Renal cortical epithelial cell (primary cell): ENCODE measurements at regions not wholly inside any gene's neighbourhood (a gene's known extent, or its start where the extent isn't known, plus 50 kb on each side); places are given as distances from the start of the nearest gene placed in this dataset.

Experiments
- DNase-seq: peaks from one replicate; pipeline ENCODE4 v3.0.0-alpha.2; 2011; ENCODE audit warnings: low read depth

DNA sequence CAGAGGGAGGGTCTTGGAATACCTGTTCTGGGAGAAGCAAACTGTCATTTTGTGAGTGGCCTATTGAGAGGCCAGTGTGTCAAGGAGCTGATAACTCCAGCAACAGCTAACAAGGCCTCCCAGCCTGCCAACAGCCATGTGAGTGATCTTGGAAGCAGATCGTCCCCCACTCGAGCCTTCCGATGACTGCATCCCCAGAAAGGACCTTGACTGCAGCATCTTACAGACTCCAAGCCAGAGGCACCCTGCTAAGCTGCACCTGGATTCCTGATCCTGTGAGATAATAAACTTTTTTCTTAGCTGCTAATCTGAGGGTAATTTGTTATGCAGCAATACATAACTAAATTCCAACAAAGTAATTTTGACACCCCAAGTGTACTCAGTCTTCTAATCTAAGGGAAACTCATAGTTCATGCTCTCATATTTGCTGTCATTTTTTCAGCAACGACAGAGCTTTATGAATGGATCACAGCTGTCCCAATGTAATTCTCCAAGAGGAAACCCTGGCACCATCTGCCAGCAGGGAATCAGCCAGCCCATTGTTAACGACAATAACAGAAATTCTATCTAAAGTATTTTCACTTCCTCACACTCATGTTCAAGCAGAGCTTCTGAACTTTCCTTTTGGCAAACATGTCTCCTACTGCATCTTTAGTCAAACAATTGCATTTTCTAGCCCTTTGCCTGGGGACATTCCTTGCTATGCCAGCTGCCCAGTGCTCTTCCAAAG lies 470.2 kb upstream of the BTBD3 start:
- DNase-seq, result no peak

DNA sequence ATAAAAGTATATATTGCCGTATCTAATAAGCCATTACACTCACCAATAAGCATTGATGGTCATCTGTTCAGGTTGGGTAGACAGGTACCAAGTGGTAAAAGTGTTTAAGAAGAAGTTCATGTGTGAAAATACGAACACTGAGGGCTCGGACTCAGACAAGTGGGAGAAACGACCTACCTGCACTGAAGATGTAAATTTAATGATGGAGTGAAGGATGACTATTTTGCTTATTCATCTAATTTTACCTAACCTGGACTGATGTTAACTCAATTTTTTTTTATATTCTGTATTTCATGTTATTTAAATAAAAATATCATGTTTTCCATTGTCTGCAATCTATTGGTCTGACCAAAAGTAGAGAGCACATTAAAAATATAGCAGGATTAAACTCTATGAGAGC lies 469.1 kb upstream of the BTBD3 start:
- DNase-seq, result no peak

DNA sequence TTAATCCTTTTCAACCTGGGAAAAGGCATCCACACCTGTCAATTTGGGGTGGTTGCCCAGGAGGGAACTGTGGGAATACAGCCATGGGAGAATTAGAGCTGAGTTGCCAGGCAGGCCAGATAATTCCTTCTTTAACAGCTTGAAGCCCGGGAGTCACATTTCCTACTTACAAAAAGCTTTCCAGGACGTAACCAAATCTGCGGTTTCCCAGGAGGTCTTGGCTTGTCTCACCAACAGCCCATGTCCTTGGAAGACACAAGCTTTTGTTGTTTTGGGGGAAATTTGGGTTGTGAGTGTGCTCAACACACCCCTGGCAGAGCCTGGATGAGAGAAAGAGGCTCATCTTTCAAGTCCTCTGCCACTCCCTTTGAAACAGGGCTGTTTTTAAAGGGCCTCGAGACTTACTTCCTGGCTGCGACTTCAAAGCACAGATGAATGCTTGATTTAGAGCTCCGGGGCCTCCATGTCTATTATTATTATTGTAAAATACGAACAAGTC lies 465.9 kb upstream of the BTBD3 start:
- DNase-seq, result no peak

- DNase-seq, result peak; percentile 51
Observed at GRCh38 chr20:11452326-11452725, 465.4 kb upstream of the BTBD3 start.

DNA sequence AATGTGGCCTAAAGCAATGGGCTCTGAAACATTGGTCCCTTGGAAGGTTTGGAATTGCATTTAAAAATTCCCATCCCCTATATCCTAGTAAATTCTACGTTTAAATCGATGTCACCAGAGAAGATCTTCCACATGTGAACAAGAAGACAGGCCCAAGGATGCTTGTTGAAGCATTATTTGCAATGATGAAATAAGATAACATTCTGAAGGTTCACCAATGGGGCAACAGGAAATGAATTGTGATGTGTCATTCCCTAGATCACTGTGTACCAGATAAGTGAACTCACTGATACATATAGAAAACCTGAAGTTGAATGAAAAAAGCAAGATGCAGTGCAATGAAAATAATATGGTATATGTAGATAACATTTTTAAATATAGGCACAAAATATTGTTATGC lies 464.3 kb upstream of the BTBD3 start:
- DNase-seq, result peak; percentile 50

DNA sequence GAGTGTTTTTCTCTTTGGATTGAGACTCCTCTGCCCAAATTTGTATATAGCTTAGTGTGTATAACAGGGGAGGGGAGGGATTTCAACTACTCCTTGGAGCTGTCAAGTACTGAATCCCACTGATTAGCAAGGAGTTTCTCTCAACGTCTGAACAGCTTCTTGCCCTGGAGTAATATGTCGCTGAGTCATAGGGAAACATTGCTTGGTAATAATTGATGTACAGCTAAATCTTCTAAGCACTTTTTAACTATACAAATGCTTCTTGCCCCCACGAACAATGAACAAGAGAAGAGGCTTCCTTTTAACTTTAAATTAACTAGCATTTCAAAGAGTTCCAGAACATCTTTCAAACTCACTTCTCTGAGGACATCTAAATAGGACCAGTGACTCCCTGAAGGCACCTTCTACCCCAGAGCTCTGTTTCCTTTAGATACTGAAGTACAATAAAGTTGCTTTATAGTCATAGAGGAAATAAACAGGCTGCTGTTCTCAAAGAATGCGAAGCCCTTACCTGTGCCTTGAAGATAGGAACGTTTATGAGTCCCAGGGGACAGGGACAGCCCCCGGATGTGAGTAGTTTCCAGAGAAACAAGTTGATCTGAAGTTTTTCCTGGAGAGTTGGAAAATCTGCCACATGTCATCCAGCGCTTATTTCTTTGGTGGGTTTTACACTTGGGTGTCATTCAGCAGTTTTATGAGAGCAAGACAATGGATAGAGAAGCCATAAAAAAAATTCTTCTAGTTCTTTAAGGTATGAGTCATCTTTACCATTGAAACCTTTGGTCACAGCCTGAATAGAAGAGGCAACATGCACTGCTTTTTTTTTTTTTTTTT lies 462.5 kb upstream of the BTBD3 start:
- peak; percentile 98 for DNase-seq

DNA sequence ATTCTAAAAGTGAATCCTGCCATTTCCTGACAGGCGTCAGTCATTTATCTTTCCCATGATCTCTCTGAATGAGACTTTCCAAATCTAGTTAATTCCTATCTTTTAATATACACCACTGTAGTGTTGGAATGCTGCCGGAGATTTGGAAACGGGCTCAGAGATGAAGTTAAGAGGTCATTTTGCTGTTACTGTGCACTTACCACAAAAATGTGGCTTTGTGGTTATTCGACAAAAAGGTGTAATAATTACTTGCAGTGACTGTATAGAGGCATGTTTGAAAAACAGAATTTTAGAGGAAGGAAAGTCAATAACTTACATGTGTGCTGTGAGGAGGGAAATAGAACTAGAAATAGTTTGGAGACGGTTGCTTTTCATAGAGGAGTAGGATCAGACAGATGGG lies 460.2 kb upstream of the BTBD3 start:
- DNase-seq, result peak; percentile 80

DNA sequence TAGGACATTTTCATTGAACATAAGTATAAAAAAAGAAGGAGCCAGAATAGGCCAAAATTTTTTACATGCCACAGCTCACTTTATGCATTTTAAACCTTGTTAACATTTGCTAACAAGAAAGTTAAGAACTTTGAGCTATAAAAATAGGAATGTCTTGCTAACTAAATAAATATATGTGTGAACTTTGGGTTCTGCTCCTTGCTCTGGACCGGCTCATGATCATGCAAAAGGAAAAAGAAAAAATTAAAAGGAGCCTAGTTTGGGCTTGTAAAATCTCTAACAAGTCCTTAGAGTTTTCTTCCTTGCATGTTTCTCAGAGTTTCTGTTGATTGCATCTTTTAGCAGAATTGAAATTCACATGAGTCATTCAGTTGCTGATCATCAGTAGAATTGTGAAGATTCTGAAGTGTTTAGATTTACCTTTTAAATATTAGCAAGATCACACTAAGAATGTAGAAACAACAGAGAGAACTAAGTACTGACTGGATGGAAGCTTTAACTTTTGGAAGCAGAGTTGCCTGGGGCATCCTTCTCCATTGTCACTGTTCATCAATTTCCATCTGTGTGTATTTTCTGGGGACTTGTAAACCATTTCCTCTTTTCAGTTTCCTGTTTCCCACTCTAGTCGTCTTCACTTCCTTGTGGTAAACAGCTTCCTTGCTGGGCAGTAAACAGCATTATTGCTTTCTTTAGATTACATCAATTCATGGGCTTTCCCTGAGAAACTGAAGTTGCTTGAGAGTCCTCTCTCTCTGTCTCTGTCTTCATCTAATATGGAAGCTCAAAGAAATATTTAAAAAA lies 458.4 kb upstream of the BTBD3 start:
- DNase-seq, result peak; percentile 71

- DNase-seq, result peak; percentile 62
Observed at GRCh38 chr20:11467436-11467835, 450.3 kb upstream of the BTBD3 start.

GRCh38 chr20:11468880-11469279 lies 448.8 kb upstream of the BTBD3 start:
- DNase-seq, result no peak

DNA sequence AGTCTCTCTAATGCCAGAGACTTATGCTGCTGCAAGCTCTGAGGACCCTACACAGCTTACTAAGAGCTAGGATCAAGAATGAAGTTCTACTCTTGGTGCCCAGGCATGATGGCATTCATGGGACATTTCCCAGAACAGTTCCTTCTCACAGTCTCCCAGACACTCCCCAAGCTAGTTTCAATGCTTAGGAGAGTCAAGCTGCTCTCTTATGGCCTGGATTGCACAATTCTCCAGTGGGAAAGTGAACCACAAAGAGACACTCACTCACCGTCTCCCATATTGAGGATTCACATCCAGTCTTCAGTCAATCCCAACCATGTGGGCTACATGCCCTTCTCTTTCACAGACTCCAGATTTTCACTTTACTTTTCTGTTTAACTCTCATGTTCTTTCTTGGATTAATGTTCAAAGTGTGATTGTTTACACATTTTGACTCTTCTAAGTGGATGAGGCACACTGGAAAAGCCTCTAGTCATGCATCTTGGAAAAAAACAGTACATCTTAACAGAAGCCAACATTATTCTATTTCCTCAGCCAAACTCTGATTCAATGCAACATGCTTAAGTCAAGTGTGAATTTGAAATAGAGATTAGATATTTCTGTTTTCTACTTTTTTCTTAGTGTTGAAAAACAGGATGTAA lies 447.8 kb upstream of the BTBD3 start:
- peak; percentile 43 for DNase-seq

DNA sequence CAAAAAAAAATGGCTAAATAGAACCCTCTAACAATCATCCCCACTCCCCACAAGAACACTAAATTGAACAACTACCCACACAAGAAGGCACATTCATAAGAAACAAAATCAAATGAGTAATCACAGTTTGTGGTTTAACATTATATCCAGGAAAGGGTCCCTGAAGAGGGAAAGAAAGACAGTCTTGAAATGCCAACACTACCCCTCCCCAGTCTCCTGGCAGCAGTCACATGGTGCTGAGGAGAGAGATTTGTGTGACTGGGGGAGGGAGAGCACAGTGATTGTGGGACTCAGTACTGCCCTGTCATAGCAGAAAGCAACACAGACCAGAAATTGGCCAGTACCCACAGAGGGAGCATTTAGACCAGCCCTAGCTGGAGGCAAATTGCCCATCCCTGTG lies 443.7 kb upstream of the BTBD3 start:
- peak; percentile 57 for DNase-seq

- no peak for DNase-seq
Observed at GRCh38 chr20:11483697-11484096, 434.0 kb upstream of the BTBD3 start.

DNA sequence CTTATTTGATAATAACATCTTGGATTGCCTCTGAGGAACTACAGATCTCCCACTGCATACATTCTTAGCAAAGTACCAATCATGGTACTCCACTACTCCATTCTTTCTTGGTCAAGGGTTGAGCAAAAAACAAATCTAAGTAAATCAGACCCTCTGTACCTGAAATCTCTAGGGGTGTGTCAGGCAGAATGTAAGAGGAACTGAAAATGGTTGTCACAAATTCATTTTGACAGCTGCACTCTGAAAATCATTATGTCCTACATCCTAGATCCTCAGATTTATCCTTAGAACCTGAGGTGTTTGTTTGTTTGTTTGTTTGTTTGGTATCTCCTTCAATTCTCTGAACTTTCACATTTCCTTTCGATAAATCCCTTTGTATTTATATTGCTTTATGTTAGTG lies 433.2 kb upstream of the BTBD3 start:
- no peak for DNase-seq

- no peak for DNase-seq
Observed at GRCh38 chr20:11492386-11492785, 425.3 kb upstream of the BTBD3 start.

DNA sequence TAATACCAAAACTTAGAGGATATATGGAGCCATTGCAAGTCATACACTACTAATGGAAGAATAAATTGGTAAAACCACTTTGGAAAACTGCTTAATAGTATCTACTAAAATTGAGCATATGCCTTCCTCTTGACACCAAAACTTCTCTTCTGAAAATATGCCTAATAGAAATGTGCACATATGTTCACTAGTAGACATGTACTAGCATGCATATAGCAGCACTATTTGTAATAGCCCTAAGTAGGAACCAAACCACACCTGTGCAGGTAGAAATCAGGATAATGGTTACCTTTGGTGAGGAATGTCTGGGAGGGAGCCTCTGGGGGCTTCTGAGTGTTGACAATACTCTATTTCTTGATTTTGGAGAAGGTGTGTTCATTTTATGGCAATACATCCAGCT lies 424.8 kb upstream of the BTBD3 start:
- DNase-seq, result no peak

- peak; percentile 79 for DNase-seq
Observed at GRCh38 chr20:11496380-11496779, 421.3 kb upstream of the BTBD3 start.

DNA sequence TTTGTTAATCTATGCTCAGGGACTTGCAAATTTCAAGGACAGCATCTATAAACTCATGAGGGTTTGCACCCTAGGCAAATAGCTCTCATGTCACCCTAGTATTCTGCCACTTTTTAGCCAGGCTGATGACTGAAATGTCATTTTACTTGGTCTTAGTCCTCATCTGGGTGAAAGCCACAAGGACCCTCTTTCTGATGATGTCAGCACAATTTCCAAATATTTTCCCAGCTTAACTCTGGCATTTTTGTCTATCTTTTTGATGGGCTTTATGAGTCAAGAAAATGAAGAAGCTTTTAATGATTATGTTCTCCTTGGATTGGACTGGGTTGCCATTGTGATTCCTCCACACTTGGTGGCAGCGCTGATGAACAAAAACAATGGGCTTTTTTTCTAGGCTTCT lies 420.1 kb upstream of the BTBD3 start:
- no peak for DNase-seq

- peak; percentile 58 for DNase-seq
Observed at GRCh38 chr20:11499101-11499634, 418.5 kb upstream of the BTBD3 start.

DNA sequence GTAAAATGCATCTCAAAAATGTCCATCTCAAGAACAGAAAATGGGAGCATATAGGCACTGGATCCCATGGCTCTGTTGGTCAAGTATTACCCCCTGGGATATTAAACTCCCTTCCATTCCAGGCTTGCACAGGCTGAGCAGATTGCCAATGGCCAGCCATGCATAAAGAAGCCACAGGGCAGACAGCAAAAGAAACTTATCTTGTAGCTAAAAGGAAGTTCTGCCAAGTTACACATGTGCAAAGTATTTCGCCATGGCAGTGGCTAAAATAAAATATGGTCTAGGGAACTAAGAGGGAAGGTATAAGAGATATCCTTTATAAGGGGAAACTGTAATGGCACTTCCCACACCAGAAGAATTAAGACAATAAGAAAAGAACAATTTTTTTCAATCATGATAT lies 415.6 kb upstream of the BTBD3 start:
- peak; percentile 84 for DNase-seq

DNA sequence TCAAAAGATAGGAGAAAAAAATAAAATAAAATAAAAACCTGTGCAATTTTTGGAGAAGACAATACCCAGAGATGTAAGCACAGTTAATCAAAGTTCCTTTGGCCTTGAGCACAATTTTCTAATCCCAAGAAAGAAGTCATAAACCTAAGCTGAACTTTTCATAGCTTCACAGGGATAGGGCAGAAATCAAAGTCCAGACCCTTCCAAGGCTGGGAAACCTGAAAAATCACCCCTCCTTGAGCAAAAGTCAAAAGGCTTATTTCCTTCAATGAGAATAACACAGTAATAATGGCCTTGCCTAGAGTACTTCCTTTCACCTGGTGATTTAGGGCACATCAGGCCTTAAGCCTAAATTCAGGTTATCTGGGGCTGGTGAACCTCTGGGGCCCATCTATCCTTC lies 415.0 kb upstream of the BTBD3 start:
- DNase-seq, result no peak

DNA sequence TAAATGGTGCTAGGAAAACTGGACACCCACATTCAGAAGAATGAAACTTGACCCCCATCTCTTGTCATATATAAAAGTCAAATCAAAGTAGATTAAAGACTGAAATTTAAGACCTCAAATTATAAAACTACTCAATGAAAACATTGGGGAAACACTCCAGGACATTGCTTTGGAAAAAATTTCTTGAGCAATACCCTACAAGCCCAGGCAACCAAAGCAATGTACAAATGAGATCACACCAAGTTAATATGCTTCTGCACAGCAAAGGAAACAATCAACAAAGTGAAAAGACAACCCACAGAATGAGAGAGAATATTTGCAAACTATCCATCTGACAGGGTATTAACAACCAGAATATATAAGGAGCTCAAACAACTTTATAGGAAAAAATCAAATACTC lies 407.9 kb upstream of the BTBD3 start:
- DNase-seq, result no peak
